Activated T-helper 1 cell treated with anti-CD3 and anti-CD28 coated beads, Interleukin-12 subunit alpha, Interleukin-12 subunit beta, Interleukin-2, Interleukin-4 antibody, amounts not matched to agents 30 ng/mL and 10 ng/mL and 1 ng/mL, durations not matched to agents 14 hours and 24 hours and 36 hours (primary cell): ENCODE measurements at regions not wholly inside any gene's neighbourhood (a gene's known extent, or its start where the extent isn't known, plus 50 kb on each side); places are given as distances from the start of the nearest gene placed in this dataset.
"Not testable (repeated sequence)": the region's sequence is repeated elsewhere in the genome, so short reads cannot be mapped to it uniquely, and the experiment has no call there.

Source experiments
- DNase-seq: peaks from one replicate; pipeline ENCODE4 v3.0.0; 2021; ENCODE audit warnings: low spot score
- H3K27ac Mint-ChIP-seq: one replicate; pipeline ENCODE4 v1.8.0; 2021; ENCODE audit warnings: mild to moderate bottlenecking, mixed read lengths
- H3K27me3 Mint-ChIP-seq: one replicate; pipeline ENCODE4 v1.8.0; 2022; ENCODE audit warnings: mild to moderate bottlenecking, moderate library complexity, mixed read lengths; ENCODE audit not compliant: insufficient read depth
- H3K36me3 Mint-ChIP-seq: one replicate; pipeline ENCODE4 v1.8.0; 2021; ENCODE audit warnings: low read depth, mixed read lengths
- H3K4me1 Mint-ChIP-seq: one replicate; pipeline ENCODE4 v1.8.0; 2021; ENCODE audit warnings: low read depth, mixed read lengths
- H3K4me3 Mint-ChIP-seq: one replicate; pipeline ENCODE4 v1.8.0; 2021; ENCODE audit warnings: mild to moderate bottlenecking, moderate library complexity, mixed read lengths
- H3K9me3 Mint-ChIP-seq: one replicate; pipeline ENCODE4 v1.8.0; 2021; ENCODE audit warnings: mixed read lengths
- intact Hi-C: fragments of 100-400 bp; cut with micrococcal nuclease; formaldehyde crosslinking; loops from one replicate; pipeline ENCODE4 v1.15.1; 2024

DNA sequence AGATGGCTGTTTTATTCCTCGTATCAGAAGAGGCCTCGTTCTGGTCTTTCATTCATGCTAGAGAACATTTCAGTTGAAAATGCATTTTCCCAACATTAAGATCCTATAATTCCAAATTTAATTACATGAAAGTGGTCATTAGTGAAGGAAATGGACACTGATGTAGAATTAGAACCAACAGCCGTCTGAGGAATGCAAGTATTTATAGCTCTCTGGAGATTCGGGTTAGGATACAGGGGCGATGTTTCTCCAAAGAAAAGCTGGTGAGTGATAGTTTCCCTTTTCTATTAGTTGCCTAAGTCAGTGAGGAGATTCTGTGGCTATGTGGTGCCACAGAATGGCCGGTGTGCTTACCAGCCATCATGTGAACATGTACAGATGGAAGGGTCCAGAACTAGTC, 109.0 kb upstream of the IL12A start:
- Mint-ChIP-seq H3K36me3 (no peaks in the 10 kb centered on the region), H3K9me3 (no peaks in the 10 kb centered on the region), H3K4me1 (no peaks in the 10 kb centered on the region), H3K27ac (no peak overlapping the region), H3K27me3 (peaks cover 4% of the 10 kb centered on the region), H3K4me3 (no peak overlapping the region)
- DNase-seq: no peak
- intact Hi-C loops: no loop called here

DNA sequence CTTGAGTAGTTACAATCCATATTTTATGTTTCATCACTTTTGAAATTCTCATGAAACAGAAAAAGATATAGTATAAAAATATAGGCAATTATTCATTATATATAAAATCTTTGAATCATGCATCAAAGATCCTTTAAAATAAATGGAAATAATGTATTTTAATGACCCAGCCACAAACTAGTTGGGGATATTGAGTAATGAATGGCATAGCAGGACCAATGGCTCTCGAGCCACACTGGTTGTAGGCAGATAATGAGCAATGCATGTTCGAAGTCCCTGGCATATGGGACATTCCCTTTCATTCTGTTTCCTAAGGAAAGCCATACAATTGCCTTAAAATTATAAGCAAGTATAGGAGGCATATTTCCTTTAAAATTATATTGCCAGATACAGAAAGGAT, 107.4 kb upstream of the IL12A start:
- no peak for DNase-seq
- Mint-ChIP-seq H3K4me1 (no peaks in the 10 kb centered on the region), H3K27ac (no peak overlapping the region), H3K9me3 (no peaks in the 10 kb centered on the region), H3K27me3 (peaks cover 4% of the 10 kb centered on the region), H3K36me3 (no peaks in the 10 kb centered on the region), H3K4me3 (no peak overlapping the region)
- intact Hi-C loops: loop anchor here (5.0 to 10.0 kb wide), 2 partner anchors 334 to 1061 kb away; no protein-coding TSS in a partner anchor

DNA sequence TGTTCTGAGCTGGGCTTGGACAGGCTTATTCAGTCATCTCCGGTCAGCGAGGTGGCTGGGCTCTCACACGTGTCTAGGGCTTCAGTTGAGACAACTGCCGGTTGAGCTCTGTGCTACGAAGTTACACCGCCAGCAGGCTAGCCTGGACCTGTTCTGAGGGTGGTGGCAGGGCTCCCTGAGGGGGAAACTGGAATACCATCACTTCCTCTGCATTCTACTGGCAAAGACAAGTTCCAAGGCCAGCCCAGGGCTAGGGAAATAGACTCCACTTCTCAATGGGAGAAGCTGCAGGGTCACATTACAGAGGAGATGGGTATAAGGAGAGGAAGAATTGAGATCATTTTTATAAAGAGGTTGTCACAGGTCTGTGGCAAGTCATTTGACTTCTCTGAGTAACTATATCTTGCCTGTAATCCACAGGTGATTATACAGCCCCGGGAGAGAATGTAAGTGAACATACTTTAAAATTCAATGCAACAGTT, 106.8 kb upstream of the IL12A start:
- Mint-ChIP-seq H3K27ac (no peak overlapping the region), H3K9me3 (no peaks in the 10 kb centered on the region), H3K27me3 (peaks cover 2% of the 10 kb centered on the region), H3K36me3 (no peaks in the 10 kb centered on the region), H3K4me3 (no peak overlapping the region), H3K4me1 (no peaks in the 10 kb centered on the region)
- DNase-seq: no peak
- intact Hi-C loops: loop anchor here (5.0 to 10.0 kb wide), 2 partner anchors 333 to 1060 kb away; no protein-coding TSS in a partner anchor

DNA sequence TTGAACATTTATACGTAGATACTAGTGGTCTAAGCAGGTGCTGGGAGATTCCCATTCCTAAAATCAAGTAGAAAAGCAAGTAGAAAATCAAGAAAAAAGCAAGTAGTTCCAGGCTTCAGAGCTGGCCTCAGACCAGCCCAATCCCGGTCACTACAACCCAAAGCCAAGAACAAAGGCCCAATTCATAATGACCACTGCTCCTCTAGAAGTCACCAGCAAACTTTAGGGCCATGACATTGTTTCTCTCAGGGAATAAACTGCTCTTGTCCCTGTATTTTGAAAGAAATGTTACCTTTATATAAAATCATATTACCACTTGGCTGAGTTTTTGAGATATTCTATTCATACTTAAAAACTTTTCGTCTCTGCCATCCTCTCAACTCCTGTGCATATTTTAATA, 106.3 kb upstream of the IL12A start:
- Mint-ChIP-seq H3K4me3 (no peak overlapping the region), H3K27ac (no peak overlapping the region), H3K9me3 (no peaks in the 10 kb centered on the region), H3K27me3 (peaks cover 2% of the 10 kb centered on the region), H3K4me1 (no peaks in the 10 kb centered on the region), H3K36me3 (no peaks in the 10 kb centered on the region)
- DNase-seq: no peak
- intact Hi-C loops: loop anchor here (5.0 to 10.0 kb wide), 2 partner anchors 332 to 1060 kb away; no protein-coding TSS in a partner anchor

DNA sequence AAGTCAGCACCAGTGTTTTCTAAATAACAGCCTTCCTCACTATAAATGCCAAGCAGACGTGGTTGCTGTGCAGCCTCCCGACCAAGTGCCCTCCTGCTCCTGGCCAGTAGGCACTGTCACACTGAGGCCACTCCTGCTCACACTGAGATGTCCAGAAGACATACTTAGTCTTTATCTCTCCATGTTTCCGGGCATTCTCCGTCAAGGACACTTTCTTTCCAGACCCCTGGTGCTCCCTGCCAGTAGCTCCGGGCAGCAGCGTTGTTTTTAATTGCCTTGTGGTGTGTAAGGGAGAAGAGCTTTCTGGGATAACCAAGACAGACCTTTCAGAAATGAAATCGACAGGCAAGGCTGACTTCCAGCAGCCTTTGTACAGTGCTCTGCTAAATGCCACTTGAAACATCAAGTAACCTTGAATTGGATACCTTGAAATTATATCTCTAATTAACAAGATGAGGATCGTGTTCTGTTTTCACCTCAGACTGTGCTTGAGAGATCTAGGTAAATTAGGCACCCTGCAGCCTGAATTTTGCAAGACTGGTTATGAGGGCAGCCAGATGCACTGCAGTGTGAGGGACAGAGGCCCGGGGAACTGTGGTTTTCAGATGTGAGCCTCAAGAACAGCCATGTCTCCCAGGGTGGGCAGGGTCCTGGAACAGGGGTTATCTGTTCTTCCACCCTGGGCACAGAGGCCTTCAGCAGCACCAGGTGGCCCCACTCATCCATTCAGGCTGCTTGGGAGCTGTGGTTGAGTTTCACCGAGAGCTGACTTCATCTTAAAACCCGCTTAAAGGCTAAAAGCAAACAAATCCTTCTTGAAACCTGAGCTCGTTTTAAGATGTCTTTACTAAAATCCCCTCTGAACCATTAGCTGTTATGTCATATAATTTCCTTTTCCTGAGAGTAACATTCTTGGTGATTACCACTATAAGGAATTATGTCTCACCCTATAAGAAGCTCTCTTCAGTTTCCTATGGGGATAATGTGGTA, 105.5 kb upstream of the IL12A start:
- H3K9me3 Mint-ChIP-seq: no peaks in the 10 kb centered on the region
- DNase-seq: no peak
- H3K4me1 Mint-ChIP-seq: no peaks in the 10 kb centered on the region
- intact Hi-C loops: loop anchor here (5.0 to 10.0 kb wide), 2 partner anchors 332 to 1059 kb away; no protein-coding TSS in a partner anchor
- H3K27ac Mint-ChIP-seq: no peak overlapping the region
- no peak overlapping the region for H3K4me3 Mint-ChIP-seq
- peaks cover 3% of the 10 kb centered on the region for H3K27me3 Mint-ChIP-seq
- no peaks in the 10 kb centered on the region for H3K36me3 Mint-ChIP-seq

DNA sequence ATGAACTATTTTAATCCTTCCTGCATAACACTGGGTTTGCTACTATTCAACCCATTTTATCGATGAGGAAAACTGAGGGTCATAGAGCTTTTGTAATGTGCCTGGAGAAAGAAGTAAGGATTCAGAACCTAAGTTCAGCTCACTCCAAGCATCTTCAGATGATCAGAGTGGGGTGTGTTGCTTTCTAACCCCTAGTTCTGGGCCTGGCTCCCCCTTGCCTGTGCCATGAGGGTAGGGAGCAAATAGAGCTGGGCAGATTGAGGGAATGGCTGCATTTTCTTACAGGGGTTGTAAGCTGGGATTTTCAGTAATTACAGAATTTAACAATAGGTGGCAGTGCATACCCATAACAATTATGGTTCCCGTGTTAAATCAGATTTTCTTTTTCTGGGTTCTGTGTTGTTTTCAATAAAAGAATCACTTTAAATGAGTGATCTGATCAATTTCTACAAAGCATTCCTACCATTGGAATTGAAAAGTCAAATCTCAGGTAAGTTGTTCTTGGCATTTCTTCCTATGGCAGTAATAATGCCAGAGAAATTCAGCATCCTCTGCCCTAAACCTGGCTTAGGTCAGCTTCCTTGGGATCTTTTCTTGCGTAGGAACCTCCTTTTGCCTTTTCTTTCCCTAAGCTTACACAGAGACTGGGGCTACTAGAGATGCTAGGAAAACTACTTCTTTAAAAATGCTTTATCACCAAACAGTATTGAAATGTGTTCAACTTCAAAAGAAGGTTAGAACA, 103.8 kb upstream of the IL12A start:
- intact Hi-C loops: loop anchor here (1.0 to 10.0 kb wide), 5 partner anchors 121 to 1057 kb away; no protein-coding TSS in a partner anchor
- Mint-ChIP-seq H3K27me3 (peaks cover 4% of the 10 kb centered on the region), H3K9me3 (no peaks in the 10 kb centered on the region), H3K4me3 (no peak overlapping the region), H3K36me3 (no peaks in the 10 kb centered on the region), H3K4me1 (no peaks in the 10 kb centered on the region), H3K27ac (no peak overlapping the region)
- no peak for DNase-seq

DNA sequence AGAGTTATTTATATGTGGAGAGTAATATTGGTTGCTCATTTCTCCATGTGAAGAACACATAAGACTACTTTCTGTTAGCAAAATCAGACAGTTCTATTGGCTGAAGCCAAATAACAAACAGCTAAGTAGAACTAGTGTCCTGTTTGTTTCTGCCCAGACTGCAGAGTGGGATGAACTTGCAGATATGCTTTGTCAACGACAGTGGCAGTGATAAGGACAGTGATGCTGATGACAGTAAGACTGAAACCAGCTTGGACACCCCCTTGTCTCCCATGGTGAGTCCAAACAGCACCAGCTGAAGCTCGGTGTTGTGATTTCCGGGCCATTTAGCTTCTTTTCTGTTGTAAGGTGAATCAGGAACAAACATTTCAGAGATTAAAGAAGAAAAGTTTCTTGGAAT, 102.6 kb upstream of the IL12A start:
- H3K4me3 Mint-ChIP-seq: no peak overlapping the region
- peaks cover 11% of the 10 kb centered on the region for H3K27me3 Mint-ChIP-seq
- H3K4me1 Mint-ChIP-seq: no peaks in the 10 kb centered on the region
- no peaks in the 10 kb centered on the region for H3K9me3 Mint-ChIP-seq
- no peaks in the 10 kb centered on the region for H3K36me3 Mint-ChIP-seq
- no peak for DNase-seq
- no peak overlapping the region for H3K27ac Mint-ChIP-seq
- intact Hi-C loops: loop anchor here (10.0 kb wide), 1 partner anchor 329 kb away; no protein-coding TSS in a partner anchor

DNA sequence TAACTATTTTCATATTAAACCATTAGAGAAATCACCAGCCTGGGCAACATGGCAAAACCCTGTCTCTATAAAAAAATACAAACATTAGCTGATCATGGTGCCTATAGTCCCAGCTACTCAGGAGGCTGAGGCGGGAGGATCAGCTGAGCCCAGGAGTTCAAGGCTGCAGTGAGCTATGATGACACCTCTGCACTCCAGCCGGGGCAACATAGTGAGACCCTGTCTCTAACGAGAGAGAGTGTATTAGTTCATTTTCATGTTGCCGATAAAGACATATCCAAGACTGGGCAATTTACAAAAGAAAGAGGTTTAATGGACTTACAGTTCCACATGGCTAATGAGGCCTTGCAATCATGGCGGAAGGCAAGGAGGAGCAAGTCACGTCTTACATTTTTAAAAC, 102.1 kb upstream of the IL12A start:
- DNase-seq, H3K4me1 Mint-ChIP-seq, H3K36me3 Mint-ChIP-seq, H3K9me3 Mint-ChIP-seq, H3K4me3 Mint-ChIP-seq, H3K27ac Mint-ChIP-seq: not testable (repeated sequence)
- H3K27me3 Mint-ChIP-seq: peaks cover 16% of the 10 kb centered on the region
- intact Hi-C loops: loop anchor here (10.0 kb wide), 1 partner anchor 328 kb away; no protein-coding TSS in a partner anchor

DNA sequence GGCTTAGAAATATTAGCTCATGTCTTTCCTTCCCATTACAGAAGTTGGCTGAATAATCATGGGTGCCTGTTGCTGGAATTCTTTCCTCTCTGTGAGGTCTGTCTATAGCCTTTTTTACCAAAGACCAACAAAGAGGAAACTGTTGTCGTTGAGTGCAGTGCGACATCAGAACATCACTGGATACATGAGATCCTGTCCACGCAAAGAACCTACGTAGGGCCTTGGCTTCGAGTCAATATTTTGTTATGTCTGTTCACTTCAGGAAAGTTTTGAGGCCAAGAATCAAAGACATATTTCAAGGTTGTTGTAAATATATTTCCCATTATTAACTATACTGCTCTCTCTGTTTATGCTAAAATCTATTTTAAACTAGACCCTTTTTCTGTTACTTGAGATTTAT, 101.5 kb upstream of the IL12A start:
- H3K36me3 Mint-ChIP-seq: no peaks in the 10 kb centered on the region
- no peaks in the 10 kb centered on the region for H3K4me1 Mint-ChIP-seq
- no peaks in the 10 kb centered on the region for H3K9me3 Mint-ChIP-seq
- H3K27me3 Mint-ChIP-seq: peaks cover 17% of the 10 kb centered on the region
- no peak overlapping the region for H3K27ac Mint-ChIP-seq
- DNase-seq: no peak
- intact Hi-C loops: loop anchor here (10.0 kb wide), 1 partner anchor 328 kb away; no protein-coding TSS in a partner anchor
- H3K4me3 Mint-ChIP-seq: no peak overlapping the region

DNA sequence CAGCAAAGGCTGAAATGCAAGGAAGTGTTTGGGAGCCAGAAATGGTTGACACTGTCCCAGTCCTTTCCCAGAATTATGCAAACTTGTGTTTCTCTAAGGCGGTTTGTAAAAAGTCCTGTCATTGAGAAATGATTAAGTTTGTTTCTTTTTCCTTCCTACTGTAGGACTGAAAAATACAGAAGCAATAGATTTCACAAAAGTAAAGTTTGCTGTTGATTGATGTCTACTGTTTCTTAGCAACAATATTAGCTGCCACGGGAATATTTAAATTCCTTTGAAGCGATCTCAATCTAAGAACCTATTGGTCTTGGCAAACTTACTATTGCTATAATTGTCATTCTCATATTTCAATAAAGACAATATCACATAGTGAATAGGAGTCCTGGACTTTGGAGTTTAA, 100.7 kb upstream of the IL12A start:
- intact Hi-C loops: loop anchor here (10.0 kb wide), 1 partner anchor 327 kb away; no protein-coding TSS in a partner anchor
- no peaks in the 10 kb centered on the region for H3K36me3 Mint-ChIP-seq
- peaks cover 19% of the 10 kb centered on the region for H3K27me3 Mint-ChIP-seq
- no peak for DNase-seq
- H3K4me3 Mint-ChIP-seq: no peak overlapping the region
- H3K4me1 Mint-ChIP-seq: no peaks in the 10 kb centered on the region
- H3K27ac Mint-ChIP-seq: no peak overlapping the region
- H3K9me3 Mint-ChIP-seq: no peaks in the 10 kb centered on the region

DNA sequence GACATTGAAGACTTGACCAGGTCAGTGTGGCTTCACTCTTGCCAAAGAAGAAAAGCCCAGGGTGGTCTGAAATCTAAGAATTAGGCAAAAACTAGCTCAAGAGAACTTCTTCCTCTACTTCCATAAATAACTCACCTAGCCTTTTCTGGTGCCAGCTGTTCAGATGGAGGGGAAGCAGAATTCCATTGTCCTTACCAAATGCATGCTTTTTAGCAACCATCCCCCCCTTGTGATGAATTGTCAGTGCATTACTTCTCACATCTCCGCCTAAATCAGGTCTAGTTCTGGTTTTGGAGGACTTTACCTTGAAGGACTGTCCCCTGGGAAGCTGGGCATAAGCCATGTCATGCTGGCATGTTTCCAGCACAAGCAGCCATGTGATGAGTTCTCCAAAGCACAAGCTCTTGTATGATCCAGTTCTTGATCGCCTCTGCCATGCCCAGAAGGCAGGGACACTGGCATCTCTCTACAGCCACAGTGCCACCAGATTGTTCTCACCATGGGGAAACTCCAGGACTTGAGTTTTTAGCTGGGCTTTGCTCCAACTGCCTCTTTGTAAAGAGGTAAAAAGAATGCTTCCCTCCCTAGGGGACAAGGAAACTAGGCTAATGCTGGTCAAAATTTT, 96.4 kb upstream of the IL12A start:
- Mint-ChIP-seq H3K9me3 (no peaks in the 10 kb centered on the region), H3K27ac (no peak overlapping the region), H3K27me3 (peaks cover 35% of the 10 kb centered on the region), H3K36me3 (no peaks in the 10 kb centered on the region), H3K4me1 (no peaks in the 10 kb centered on the region), H3K4me3 (no peak overlapping the region)
- no peak for DNase-seq
- intact Hi-C loops: no loop called here

DNA sequence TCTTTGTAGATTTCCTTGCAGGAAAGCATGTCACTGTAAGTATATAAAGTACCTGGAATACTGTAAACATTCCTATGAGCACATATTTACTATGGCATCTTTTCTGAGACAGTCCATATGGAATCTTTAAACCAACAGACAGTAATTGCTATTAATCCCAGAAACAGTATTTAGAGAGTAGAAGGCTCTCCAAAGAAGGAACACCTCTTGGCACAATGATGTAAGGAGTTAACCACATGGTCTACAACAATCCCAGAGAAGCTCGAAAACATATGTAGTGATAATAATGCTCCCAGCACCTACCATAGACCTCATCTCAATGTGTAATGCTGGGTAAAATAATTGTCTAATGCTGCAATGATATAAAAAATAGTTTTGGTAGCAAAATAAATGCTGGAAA, 95.8 kb upstream of the IL12A start:
- no peaks in the 10 kb centered on the region for H3K36me3 Mint-ChIP-seq
- intact Hi-C loops: no loop called here
- peaks cover 35% of the 10 kb centered on the region for H3K27me3 Mint-ChIP-seq
- DNase-seq: no peak
- no peaks in the 10 kb centered on the region for H3K4me1 Mint-ChIP-seq
- H3K27ac Mint-ChIP-seq: no peak overlapping the region
- no peak overlapping the region for H3K4me3 Mint-ChIP-seq
- no peaks in the 10 kb centered on the region for H3K9me3 Mint-ChIP-seq
